Chondrocyte (in vitro differentiated cells): ENCODE measurements at regions not wholly inside any gene's neighbourhood (a gene's known extent, or its start where the extent isn't known, plus 50 kb on each side); places are given as distances from the start of the nearest gene placed in this dataset.

Experiments
- DNase-seq: peaks from one replicate; pipeline ENCODE4 v3.0.0; 2021; ENCODE audit warnings: mixed read lengths, low spot score
- H3K27ac Mint-ChIP-seq: one replicate; pipeline ENCODE4 v1.8.0; 2021; ENCODE audit warnings: mild to moderate bottlenecking, moderate library complexity, mixed read lengths; ENCODE audit not compliant: unreplicated experiment
- H3K27me3 Mint-ChIP-seq: 2 replicates; pipeline ENCODE4 v1.8.0; 2021; ENCODE audit warnings: low read depth, mixed read lengths
- H3K36me3 Mint-ChIP-seq: 2 replicates; pipeline ENCODE4 v1.8.0; 2021; ENCODE audit warnings: low read depth, mixed read lengths
- H3K4me1 Mint-ChIP-seq: 2 replicates; pipeline ENCODE4 v1.8.0; 2021; ENCODE audit warnings: low read depth, mild to moderate bottlenecking, mixed read lengths
- H3K4me3 Mint-ChIP-seq: one replicate; pipeline ENCODE4 v1.8.0; 2021; ENCODE audit warnings: mild to moderate bottlenecking, moderate library complexity, mixed read lengths; ENCODE audit not compliant: unreplicated experiment
- H3K9me3 Mint-ChIP-seq: 2 replicates; pipeline ENCODE4 v1.8.0; 2021; ENCODE audit warnings: low read depth, mixed read lengths
- TF ChIP-seq, protein P1 (sequence below): fragments of 200-600 bp; sonication (generic); IDR thresholded peaks from 2 replicates; pipeline ENCODE4 v1.5.0; 2021; ENCODE audit warnings: antibody characterized with exemption, mild to moderate bottlenecking, moderate library complexity

DNA sequence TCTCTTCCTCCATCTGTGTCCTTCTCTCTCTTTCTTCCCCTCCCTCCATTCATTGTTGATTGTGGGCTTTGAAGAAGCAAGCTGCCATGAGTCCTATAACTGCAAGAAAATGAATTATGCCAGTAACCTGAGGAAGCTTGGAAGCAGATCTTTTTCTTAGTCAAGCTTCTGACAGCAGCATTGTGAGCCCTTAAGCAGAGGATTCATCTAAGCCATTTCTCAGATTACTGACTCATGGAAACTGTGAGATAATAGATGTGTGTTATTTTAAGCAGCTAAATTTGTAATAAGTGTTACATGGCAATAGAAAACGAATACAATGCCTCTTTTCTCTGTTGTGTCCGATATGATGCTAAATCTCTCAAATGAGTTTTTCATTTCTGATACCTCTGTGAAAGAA, 1109.7 kb downstream of the CDH11 start:
- Mint-ChIP-seq H3K4me3 (no peak overlapping the region), H3K36me3 (no peaks in the 10 kb centered on the region), H3K9me3 (peaks cover 3% of the 10 kb centered on the region), H3K27me3 (no peaks in the 10 kb centered on the region), H3K27ac (peak overlapping the region; percentile 61), H3K4me1 (peaks cover 39% of the 10 kb centered on the region)
- DNase-seq: no peak
- TF ChIP-seq, protein P1, sequence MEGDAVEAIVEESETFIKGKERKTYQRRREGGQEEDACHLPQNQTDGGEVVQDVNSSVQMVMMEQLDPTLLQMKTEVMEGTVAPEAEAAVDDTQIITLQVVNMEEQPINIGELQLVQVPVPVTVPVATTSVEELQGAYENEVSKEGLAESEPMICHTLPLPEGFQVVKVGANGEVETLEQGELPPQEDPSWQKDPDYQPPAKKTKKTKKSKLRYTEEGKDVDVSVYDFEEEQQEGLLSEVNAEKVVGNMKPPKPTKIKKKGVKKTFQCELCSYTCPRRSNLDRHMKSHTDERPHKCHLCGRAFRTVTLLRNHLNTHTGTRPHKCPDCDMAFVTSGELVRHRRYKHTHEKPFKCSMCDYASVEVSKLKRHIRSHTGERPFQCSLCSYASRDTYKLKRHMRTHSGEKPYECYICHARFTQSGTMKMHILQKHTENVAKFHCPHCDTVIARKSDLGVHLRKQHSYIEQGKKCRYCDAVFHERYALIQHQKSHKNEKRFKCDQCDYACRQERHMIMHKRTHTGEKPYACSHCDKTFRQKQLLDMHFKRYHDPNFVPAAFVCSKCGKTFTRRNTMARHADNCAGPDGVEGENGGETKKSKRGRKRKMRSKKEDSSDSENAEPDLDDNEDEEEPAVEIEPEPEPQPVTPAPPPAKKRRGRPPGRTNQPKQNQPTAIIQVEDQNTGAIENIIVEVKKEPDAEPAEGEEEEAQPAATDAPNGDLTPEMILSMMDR: no peak

DNA sequence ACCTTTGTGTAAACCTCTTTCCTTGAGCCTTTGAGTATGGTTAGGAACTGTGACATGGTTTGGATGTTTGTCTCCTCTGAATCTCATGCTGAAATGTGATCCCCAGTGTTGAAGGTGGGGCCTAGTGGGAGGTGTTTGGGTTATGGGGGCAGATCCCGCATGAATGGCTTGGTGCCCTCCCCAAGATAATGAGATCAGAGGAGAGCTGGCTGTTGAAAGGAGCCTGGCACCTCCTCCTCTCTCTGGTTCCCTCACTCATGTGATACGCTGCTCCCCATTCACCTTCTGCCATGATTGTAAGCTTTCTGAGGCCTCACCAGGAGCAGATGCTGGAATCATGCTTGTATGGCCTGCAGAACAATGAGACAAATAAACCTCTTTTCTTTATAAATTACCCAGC, 1110.2 kb downstream of the CDH11 start:
- Mint-ChIP-seq H3K27me3 (no peaks in the 10 kb centered on the region), H3K27ac (peak overlapping the region; percentile 61), H3K36me3 (no peaks in the 10 kb centered on the region), H3K4me3 (no peak overlapping the region), H3K4me1 (peaks cover 39% of the 10 kb centered on the region), H3K9me3 (peaks cover 3% of the 10 kb centered on the region)
- DNase-seq: no peak
- TF ChIP-seq, protein P1: no peak

DNA sequence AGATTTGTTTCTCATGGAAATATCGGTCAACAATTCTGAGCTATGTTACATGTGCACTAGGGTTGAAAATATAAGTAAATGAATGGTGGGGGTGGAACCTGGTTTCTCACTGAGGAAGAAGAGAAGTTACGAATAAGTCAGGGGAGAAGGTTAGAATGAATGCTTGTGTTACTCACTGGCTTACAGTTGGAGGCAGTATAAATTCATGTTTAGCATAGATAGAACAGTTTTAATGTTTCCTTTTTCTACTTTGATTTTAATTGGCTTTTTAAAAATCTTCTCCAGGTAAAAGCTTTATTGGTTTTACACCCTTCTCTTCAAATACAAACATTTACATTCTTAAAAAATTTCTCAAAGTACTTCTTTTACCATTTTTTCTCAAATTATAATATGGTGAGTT, 1113.7 kb downstream of the CDH11 start:
- H3K9me3 Mint-ChIP-seq: peaks cover 3% of the 10 kb centered on the region
- H3K27ac Mint-ChIP-seq: no peak overlapping the region
- TF ChIP-seq, protein P1: peak; percentile 69
- H3K27me3 Mint-ChIP-seq: peaks cover 7% of the 10 kb centered on the region
- DNase-seq: no peak
- no peak overlapping the region for H3K4me3 Mint-ChIP-seq
- H3K36me3 Mint-ChIP-seq: no peaks in the 10 kb centered on the region
- peaks cover 21% of the 10 kb centered on the region for H3K4me1 Mint-ChIP-seq

DNA sequence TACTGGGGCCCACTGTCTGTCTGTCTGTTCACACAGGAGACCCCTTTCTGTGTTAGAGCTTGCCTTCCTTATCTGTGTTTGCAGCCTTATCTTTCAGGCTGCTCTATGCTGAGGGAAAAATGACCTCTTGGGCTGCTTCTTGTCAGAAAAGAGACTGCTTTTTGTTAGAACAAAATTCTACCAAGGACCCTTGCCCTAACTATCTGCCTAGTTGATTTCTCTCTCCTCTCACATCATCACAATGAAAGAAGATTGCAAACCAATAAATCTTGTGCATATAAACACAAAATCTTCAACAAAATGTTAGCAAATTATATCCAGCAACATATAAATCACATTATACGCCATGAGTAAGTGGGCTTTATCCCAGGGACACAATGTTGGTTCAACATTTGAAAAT, 1117.7 kb downstream of the CDH11 start:
- Mint-ChIP-seq H3K36me3 (peaks cover 2% of the 10 kb centered on the region), H3K9me3 (peaks cover 2% of the 10 kb centered on the region), H3K4me3 (no peak overlapping the region)

DNA sequence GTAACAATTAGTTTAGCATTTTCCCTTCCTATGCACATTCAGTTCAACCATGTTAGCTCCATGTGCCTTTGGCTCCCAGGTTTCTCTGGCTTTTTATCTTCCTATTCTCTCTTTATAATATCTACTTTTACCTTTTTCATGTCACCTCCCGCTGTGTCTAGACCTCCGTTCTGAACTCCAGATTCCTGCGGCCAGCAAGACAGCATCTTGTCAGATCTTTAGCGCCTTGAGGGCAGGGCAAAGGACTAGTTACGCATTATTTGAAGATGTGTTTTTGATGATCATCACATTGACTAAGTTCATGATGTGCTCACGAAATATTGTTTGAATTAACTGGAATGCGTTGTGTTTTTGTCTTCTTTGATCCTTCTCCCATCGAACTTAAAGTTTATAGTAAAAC, 1126.8 kb downstream of the CDH11 start:
- Mint-ChIP-seq H3K9me3 (peaks cover 2% of the 10 kb centered on the region), H3K27me3 (peaks cover 4% of the 10 kb centered on the region), H3K36me3 (peaks cover 2% of the 10 kb centered on the region), H3K4me3 (no peak overlapping the region), H3K4me1 (no peaks in the 10 kb centered on the region), H3K27ac (no peak overlapping the region)
- TF ChIP-seq, protein P1: no peak
- no peak for DNase-seq

More for the DNA sequence above, 1117.7 kb downstream of the CDH11 start:
- TF ChIP-seq, protein P1: no peak
- H3K27ac Mint-ChIP-seq: no peak overlapping the region
- no peaks in the 10 kb centered on the region for H3K4me1 Mint-ChIP-seq
- H3K27me3 Mint-ChIP-seq: peaks cover 9% of the 10 kb centered on the region
- DNase-seq: no peak
